ENCODE measurements at regions not wholly inside any gene's neighbourhood (a gene's known extent, or its start where the extent isn't known, plus 50 kb on each side); places are given as distances from the start of the nearest gene placed in this dataset.

GRCh38 chr18:8957731-8958130, 144.8 kb upstream of the NDUFV2 start:
- TF ChIP-seq EZH2 (IDR thresholded peaks at IDR 0.05; ENCODE audit: low read length) (no peak), CTCF (optimal IDR thresholded peaks at IDR 0.05 in 1 of 3, IDR thresholded peaks at IDR 0.05 in 1 of 3, conservative IDR thresholded peaks at IDR 0.05 in 1 of 3; ENCODE audit: extremely low read depth in 1 of 3, insufficient read depth in 2 of 3, low read length in 3 of 3) (no peak)
